ENCODE measurements at regions not wholly inside any gene's neighbourhood (a gene's known extent, or its start where the extent isn't known, plus 50 kb on each side); places are given as distances from the start of the nearest gene placed in this dataset.
"Not testable (repeated sequence)": the region's sequence is repeated elsewhere in the genome, so short reads cannot be mapped to it uniquely, and the experiment has no call there.

DNA sequence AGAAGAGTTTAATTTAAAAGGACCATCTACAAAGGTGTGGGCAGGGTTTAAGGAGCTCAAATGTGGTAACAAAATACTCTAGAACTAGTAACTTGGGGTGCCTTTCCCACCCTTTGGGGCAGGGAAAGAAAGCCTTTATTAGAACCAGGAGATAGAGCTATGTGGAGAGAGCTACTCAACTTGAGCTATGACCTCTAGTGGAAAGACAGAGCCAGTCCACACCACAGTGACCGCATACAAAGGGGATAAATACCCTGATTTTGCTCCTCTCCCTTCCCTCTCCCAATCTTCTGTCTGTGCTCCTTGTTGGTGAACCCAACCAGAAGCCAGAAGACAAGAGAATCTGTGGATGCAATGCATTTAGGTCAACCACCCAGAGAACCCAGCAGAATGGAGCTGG is 54.4 kb upstream of the JAK1 start:
- no peak for FAIRE-seq
- TF ChIP-seq, protein P1, sequence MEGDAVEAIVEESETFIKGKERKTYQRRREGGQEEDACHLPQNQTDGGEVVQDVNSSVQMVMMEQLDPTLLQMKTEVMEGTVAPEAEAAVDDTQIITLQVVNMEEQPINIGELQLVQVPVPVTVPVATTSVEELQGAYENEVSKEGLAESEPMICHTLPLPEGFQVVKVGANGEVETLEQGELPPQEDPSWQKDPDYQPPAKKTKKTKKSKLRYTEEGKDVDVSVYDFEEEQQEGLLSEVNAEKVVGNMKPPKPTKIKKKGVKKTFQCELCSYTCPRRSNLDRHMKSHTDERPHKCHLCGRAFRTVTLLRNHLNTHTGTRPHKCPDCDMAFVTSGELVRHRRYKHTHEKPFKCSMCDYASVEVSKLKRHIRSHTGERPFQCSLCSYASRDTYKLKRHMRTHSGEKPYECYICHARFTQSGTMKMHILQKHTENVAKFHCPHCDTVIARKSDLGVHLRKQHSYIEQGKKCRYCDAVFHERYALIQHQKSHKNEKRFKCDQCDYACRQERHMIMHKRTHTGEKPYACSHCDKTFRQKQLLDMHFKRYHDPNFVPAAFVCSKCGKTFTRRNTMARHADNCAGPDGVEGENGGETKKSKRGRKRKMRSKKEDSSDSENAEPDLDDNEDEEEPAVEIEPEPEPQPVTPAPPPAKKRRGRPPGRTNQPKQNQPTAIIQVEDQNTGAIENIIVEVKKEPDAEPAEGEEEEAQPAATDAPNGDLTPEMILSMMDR (IDR thresholded peaks at IDR 0.05; ENCODE audit: insufficient read depth, missing control alignments) = no peak

DNA sequence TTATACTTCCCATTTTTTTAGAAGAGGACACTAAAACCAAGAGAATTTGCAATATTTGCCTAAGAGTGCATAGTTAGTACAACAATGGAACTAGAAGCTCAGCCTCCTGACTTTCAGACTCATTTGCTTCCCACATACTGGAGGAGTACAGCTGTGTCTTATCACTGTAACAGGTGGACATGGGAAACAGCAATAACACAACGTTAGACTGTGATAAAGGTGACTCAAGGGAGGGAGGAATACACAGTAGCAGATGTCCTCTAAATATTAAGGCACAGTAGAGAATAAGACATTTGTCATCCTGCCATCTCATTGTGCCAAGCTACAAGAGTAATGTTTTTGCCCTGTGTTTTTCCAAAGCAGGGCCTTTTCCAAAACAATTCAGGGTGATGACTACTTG is 55.4 kb upstream of the JAK1 start:
- DNase-seq (ENCODE audit: insufficient read length, low spot score) (no peak), FAIRE-seq (no peak)
- TF ChIP-seq, protein P1 (IDR thresholded peaks at IDR 0.05; ENCODE audit: insufficient read depth, missing control alignments) = no peak

More for the DNA sequence above, 54.4 kb upstream of the JAK1 start:
- DNase-seq (ENCODE audit: insufficient read length, low spot score) = no peak

DNA sequence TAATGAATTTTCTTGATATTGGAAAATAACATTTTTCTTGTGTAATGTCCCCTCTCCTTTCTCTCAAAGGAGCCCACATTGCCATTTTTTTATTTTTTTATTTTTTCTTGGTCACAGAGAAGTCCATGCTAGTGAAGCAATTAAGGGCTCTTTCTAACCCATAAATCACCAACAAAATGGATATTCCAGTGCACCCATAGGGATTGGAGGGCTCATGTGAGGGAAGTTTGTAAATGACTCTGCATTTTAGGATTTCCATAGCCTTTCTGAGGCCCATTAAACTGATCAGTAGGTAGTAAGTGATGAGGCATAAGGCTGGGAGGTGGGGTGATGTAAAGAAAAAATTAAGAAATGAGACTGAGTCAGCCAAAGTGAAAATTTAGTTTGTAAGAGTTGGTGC is 55.9 kb upstream of the JAK1 start:
- FAIRE-seq (no peak), DNase-seq (ENCODE audit: insufficient read length, low spot score) (no peak)
- TF ChIP-seq, protein P1 (IDR thresholded peaks at IDR 0.05; ENCODE audit: insufficient read depth, missing control alignments) = no peak

DNA sequence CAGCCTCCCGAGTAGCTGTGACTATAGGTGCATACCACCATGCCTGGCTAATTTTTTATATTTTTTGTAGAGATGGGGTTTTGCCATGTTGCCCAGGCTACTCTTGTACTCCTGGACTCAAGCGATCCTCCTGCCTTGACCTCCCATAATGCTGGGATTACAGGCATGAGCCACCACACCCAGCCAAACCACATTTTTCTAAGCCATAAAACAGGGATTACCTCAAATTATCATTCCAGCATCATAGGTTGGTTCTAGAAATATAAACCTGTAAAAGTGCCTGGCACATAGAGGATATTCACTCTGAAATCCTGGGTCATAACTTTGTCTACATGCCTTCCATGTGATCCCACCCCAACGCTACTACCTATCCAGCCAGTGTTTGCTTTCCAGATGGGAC is 59.4 kb upstream of the JAK1 start:
- TF ChIP-seq, protein P1 (IDR thresholded peaks at IDR 0.05; ENCODE audit: insufficient read depth, missing control alignments) = no peak
- FAIRE-seq = no peak
- no peak for DNase-seq (ENCODE audit: insufficient read length, low spot score)

DNA sequence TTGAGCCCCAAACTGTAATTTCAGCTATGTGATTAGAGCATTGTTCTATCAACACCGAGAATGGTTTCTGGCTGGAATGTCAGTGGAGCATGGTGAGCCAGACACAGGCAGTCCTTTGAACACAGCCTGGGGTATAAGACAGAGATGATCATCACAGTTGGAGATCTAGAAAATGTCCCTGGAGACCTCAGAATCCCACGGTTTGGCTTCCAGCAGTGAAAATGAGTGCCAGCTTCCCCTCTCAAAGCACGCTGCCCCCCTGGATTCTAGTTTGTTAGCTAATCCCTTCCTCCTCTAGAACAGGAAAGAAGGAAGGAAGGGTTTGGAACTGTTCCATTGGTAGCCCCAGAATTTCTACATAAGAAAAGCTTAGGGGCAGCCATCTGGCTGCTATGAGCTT is 59.9 kb upstream of the JAK1 start:
- TF ChIP-seq, protein P1 (IDR thresholded peaks at IDR 0.05; ENCODE audit: insufficient read depth, missing control alignments) = no peak
- DNase-seq (ENCODE audit: insufficient read length, low spot score) = no peak
- no peak for FAIRE-seq

DNA sequence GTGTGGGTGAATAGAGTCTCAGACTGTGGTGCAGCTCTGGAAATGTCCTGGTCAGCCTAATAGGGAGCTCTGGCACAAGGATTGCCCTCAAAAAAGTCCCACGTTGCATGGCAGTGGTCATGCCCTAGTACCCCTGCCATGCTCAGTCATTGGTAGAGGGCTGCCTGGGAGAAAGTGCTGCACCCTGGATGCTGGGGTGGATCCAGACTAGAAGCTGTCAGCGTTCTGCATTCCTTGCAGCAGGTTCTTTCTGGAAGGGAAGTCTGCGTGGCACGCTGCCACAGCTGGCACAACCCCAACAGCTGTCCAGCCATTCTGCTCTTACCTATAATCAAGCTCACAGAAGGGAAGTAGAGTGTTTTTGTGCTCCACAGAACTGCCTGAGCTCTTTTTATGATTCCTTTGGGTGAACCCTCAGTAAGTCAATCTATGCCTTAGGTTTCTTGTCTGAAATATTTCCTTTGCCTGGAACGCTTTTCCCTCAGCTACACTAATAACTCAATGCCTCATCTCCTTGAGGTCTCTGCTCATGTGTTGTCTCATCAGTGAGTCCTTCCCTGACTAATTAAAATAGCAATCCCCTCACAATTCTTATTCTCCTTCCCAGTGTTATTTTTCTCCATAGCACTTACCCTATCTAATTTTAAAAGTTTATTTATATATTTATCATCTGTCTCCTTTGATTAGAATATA is 61.5 kb upstream of the JAK1 start:
- TF ChIP-seq, protein P1 (IDR thresholded peaks at IDR 0.05; ENCODE audit: insufficient read depth, missing control alignments) = no peak
- FAIRE-seq = no peak

DNA sequence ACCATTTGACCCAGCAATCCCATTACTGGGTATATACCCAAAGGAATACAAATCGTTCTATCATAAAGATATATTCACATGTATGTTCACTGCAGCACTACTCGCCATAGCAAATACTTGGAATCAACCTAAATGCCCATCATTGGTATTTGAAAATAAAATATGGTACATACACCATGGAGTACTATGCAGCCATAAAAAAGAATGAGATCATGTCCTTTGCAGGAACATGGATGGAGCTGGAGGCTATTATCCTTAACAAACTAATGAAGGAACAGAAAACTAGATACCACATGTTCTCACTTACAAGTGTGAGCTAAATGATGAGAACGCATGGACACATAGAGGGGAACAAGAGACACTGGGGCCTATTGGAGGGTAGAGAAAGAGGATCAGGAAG is 63.1 kb upstream of the JAK1 start:
- FAIRE-seq; DNase-seq (ENCODE audit: insufficient read length, low spot score): not testable (repeated sequence)

More for the DNA sequence above, 61.5 kb upstream of the JAK1 start:
- no peak for DNase-seq (ENCODE audit: insufficient read length, low spot score)

DNA sequence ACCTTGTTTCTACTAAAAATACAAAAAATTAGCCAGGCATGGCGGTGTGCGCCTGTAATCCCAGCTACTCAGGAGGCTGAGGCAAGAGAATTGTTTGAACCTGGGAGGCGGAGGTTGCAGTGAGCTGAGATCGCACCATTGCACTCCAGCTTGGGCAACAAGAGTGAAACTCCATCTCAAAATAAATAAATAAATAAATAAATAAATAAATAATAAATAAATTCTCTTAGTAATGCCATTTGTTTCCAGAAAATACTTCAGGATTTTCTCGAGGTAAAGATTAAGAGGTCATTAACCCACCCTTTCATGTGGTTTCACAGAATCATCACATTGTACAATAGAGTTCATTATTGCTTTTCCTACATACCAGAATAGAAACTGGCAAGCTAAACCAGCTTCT is 68.5 kb upstream of the JAK1 start:
- FAIRE-seq = not testable (repeated sequence)

More for the DNA sequence above, 68.5 kb upstream of the JAK1 start:
- DNase-seq (ENCODE audit: insufficient read length, low spot score) = not testable (repeated sequence)
